Rectal smooth muscle tissue (tissue), 1 donor: ENCODE measurements at regions not wholly inside any gene's neighbourhood (a gene's known extent, or its start where the extent isn't known, plus 50 kb on each side); places are given as distances from the start of the nearest gene placed in this dataset.

Experiments
- H3K27ac ChIP-seq: one replicate; pipeline ENCODE4 v1.7.0; 2013; ENCODE audit warnings: low read depth, low read length, inconsistent platforms
- H3K27me3 ChIP-seq: one replicate; pipeline ENCODE4 v1.7.0; 2013; ENCODE audit warnings: low read length; ENCODE audit not compliant: control insufficient read depth, insufficient read depth
- H3K36me3 ChIP-seq: one replicate; pipeline ENCODE4 v1.7.0; 2013; ENCODE audit warnings: low read length; ENCODE audit not compliant: control insufficient read depth, insufficient read depth
- H3K4me1 ChIP-seq: one replicate; pipeline ENCODE4 v1.7.0; 2013; ENCODE audit warnings: low read length; ENCODE audit not compliant: control insufficient read depth, insufficient read depth
- H3K4me3 ChIP-seq: one replicate; pipeline ENCODE4 v1.7.0; 2013; ENCODE audit warnings: low read length
- H3K9ac ChIP-seq: one replicate; pipeline ENCODE4 v1.7.0; 2013; ENCODE audit warnings: low read length

DNA sequence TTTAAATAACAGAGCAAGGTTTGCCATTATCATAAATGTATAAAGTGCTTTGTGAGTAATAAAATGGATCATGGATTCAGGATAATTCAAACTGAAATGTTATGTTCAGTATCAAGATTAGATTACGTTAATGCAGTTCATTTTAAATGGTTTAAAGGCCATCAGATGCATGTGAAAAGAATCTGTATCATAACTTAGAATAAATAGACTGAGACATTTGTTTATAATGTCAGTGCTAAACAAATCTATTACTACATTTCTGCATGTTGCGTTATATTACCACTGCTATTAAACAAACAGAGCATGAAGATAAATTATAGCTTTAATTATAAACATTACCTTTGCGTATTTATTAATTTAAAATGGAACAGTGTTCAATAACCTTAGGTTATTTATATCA, 160.2 kb downstream of the TOX3 start:
- Histone ChIP-seq H3K27me3 (no peaks in the 10 kb centered on the region), H3K4me1 (peaks cover 6% of the 10 kb centered on the region), H3K9ac (no peak overlapping the region), H3K4me3 (no peak overlapping the region), H3K36me3 (no peaks in the 10 kb centered on the region), H3K27ac (no peak overlapping the region)

DNA sequence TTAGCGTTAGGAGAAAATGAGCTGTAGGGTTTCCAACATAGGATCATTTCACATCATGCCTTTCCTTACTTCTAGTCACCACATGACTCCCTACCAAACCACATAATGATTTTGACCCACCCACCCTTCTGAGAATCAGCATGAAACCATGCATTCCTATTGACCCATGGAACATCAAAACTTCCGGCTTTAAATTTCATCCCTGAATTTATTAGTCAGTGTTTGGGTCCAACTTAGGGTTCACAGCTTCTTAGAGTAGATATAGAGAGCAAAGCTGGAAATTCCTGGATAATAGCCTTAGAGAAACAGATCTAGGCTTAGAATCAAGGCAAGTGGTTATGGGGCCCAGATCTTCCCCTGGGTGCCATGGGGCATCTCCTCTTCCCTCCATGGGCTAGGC, 162.6 kb downstream of the TOX3 start:
- no peak overlapping the region for H3K27ac ChIP-seq
- H3K36me3 ChIP-seq, result no peaks in the 10 kb centered on the region
- no peak overlapping the region for H3K9ac ChIP-seq
- no peaks in the 10 kb centered on the region for H3K27me3 ChIP-seq
- peaks cover 6% of the 10 kb centered on the region for H3K4me1 ChIP-seq
- H3K4me3 ChIP-seq, result no peak overlapping the region

DNA sequence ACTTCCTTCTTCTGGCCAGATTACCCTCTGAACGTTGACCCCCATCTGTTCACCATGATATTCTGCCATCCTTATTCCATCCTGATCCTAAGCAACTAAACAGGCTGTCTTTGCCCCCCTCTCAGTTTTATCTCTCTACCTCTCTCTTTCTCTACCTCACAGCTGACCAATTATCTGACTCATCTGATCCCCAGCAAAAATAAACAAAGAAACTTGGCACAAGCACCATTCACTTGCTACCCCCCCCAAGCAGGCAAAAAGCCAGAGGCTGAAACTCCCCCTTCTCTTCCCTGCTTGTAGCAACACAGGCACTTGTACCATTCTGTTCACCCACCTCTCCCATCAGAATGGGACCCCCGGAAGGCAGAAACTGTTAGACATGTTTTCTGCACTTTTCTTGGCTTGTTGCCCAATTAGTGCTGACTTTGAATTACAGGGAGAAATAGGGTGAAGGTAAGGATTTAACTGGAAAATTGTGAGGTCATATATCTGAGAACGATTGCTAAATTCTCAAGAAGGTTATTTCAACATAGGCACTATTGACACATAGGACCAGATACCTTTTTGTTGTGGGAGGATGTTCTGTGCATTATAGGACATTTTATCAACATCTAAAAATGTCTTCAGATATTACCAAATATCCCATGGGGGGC, 163.2 kb downstream of the TOX3 start:
- Histone ChIP-seq H3K4me1 (peaks cover 6% of the 10 kb centered on the region), H3K9ac (no peak overlapping the region), H3K27me3 (no peaks in the 10 kb centered on the region), H3K36me3 (no peaks in the 10 kb centered on the region), H3K4me3 (no peak overlapping the region), H3K27ac (no peak overlapping the region)

DNA sequence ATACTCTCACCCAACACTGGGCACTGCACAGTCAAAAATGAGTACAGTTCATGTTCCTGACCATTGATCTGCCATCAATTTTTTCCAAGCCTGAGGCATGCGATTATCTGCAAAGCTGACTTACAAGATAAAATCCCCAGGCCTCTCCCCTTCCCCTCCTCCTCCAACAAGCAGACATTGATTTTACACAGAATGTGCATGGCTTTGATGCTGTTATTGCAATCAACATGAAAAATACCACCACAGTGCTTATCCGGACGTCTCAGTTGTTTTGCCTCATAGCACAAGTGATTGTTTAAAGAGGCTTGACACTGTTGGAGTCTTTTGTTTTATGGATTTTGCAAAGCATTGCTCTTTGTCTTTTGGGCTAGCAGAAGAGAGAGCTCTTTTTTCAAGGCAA, 163.8 kb downstream of the TOX3 start:
- Histone ChIP-seq H3K27ac (no peak overlapping the region), H3K27me3 (no peaks in the 10 kb centered on the region), H3K4me3 (no peak overlapping the region), H3K4me1 (peaks cover 6% of the 10 kb centered on the region), H3K9ac (no peak overlapping the region), H3K36me3 (no peaks in the 10 kb centered on the region)

DNA sequence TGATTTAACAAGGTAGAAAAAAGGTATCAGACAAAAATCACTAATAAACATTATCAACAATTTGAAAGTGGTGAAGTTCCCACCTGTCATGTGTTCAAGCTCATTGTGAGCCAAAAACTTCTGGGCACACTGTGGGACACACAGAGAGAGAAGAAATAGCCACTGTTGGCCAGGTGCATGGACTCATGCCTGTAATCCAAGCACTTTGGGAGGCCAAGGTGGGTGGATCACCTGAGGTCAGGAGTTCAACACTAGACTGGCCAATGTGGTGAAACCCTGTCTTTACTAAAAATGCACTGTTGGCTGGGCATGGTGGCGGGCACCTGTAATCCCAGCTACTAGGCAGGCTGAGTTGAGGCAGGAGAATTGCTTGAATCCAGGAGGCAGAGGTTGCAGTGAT, 167.4 kb downstream of the TOX3 start:
- Histone ChIP-seq H3K4me3 (no peak overlapping the region), H3K4me1 (peaks cover 9% of the 10 kb centered on the region), H3K27me3 (no peaks in the 10 kb centered on the region)

DNA sequence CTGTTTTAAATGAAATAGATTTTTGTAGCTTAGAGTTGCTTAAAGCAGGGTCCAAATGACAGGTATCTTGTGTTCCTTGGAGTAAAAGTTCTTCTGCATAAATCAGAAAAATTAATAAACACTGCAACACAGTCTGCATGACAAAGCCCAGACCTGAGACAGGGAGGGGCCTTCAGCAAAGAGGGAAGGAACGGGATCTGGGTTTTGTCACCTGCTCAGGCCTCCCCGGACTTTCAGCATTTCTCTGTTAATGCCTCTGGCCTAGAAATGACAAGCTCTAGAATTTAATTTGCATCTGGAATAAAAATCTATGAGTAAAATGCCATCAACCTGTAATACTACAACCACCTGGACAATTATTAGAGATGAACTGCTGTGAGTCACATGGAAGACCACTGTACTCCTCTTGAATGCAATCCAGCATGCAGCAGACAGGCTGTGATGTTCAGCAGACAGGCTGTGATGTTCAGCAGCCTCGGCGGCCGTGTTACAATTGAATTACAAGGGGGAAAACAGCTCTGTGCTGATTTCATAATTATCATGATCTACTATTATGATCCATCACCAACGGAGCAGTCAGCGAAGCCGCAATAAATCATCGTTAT, 170.2 kb downstream of the TOX3 start:
- Histone ChIP-seq H3K27ac (peak overlapping the region; percentile 14), H3K9ac (no peak overlapping the region), H3K36me3 (no peaks in the 10 kb centered on the region), H3K4me1 (peaks cover 4% of the 10 kb centered on the region), H3K27me3 (no peaks in the 10 kb centered on the region), H3K4me3 (no peak overlapping the region)

More for the DNA sequence above, 167.4 kb downstream of the TOX3 start:
- Histone ChIP-seq H3K9ac (no peak overlapping the region), H3K27ac (no peak overlapping the region), H3K36me3 (no peaks in the 10 kb centered on the region)

DNA sequence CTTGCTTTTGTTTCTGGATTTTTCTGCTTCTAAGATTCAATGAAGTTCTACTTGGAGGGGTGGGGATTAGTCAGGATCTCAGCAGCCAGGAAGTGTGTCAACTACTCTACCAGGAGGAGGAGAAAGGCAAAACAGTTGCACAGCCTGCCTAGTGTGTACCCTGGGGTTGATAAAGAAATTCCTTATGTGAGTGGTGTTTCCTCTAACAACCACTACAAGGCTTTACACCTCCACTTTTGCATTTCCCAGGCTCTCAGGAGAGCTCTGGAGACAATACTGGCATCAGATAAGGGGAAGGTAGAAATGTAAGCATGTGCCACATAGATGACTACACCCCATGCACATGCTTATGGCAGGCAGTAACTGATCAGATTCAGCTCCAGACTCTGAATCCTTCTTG, 174.6 kb downstream of the TOX3 start:
- H3K36me3 ChIP-seq, result no peaks in the 10 kb centered on the region

DNA sequence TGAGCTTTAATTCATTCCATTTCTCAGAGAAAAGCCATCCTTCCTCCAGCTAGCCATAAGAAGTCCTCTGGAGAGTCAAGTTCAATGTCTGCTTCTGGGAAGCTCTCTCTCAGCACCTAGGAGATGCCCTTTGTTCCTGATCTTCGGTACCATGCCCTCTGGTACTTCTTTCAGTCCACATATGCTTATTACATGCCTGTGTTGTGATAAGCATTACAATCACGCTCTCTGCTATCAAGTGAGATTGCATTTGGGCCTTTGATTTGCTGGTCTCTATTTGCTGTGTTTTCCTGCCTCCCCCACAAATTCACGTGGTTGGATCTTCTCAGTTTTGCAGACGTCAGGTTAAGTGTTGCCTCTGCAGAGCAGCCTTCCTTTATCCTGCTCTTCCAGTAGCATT, 178.1 kb downstream of the TOX3 start:
- H3K4me3 ChIP-seq, result no peak overlapping the region
- H3K9ac ChIP-seq, result no peak overlapping the region
- H3K27me3 ChIP-seq, result no peaks in the 10 kb centered on the region
- no peaks in the 10 kb centered on the region for H3K4me1 ChIP-seq
- no peaks in the 10 kb centered on the region for H3K36me3 ChIP-seq
- H3K27ac ChIP-seq, result no peak overlapping the region

More for the DNA sequence above, 174.6 kb downstream of the TOX3 start:
- no peaks in the 10 kb centered on the region for H3K27me3 ChIP-seq
- no peak overlapping the region for H3K9ac ChIP-seq
- H3K27ac ChIP-seq, result no peak overlapping the region
- peaks cover under 1% of the 10 kb centered on the region for H3K4me1 ChIP-seq
- H3K4me3 ChIP-seq, result no peak overlapping the region

DNA sequence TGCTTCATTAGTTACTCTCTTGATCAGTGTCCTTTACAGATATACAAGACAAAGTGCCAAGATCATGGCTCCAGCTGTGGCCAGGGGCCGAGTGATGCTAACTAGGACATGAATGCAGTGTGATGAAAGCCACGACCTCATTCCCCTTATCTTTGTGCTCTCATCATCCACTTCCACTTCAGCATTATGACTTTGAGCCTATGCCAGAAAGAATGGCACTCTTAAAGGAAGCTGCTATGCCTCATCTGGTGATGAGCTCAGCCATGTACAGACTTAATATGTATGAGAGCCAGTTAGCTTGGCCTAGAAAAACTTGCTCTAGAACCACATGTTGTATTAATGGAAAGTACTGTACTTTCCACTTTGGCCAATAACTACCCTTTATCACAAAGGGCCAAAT, 179.1 kb downstream of the TOX3 start:
- H3K27ac ChIP-seq, result no peak overlapping the region
- no peak overlapping the region for H3K4me3 ChIP-seq
- H3K4me1 ChIP-seq, result no peaks in the 10 kb centered on the region
- no peak overlapping the region for H3K9ac ChIP-seq
- H3K36me3 ChIP-seq, result no peaks in the 10 kb centered on the region
- no peaks in the 10 kb centered on the region for H3K27me3 ChIP-seq

DNA sequence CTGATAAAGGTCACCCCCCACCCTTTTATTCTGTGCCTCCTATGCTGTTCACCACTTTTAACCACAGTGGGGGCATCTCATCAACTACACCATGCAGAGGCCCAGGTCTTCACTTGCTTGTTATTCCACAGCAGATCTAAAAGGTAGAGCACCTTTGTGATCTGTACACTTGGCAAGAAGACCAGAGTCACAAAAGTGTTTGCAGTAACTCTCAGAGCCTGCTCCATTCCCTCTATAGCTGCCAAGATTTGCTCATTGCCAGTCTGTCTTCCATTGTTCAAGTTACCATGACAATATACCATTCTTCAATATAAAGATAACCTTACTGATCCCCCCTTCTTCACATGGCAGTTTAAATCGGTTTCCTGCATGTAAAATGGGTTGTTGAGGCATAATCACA, 180.0 kb downstream of the TOX3 start:
- H3K4me3 ChIP-seq, result no peak overlapping the region
- H3K4me1 ChIP-seq, result no peaks in the 10 kb centered on the region
- H3K9ac ChIP-seq, result no peak overlapping the region
- H3K36me3 ChIP-seq, result no peaks in the 10 kb centered on the region
- H3K27me3 ChIP-seq, result no peaks in the 10 kb centered on the region
- H3K27ac ChIP-seq, result no peak overlapping the region

DNA sequence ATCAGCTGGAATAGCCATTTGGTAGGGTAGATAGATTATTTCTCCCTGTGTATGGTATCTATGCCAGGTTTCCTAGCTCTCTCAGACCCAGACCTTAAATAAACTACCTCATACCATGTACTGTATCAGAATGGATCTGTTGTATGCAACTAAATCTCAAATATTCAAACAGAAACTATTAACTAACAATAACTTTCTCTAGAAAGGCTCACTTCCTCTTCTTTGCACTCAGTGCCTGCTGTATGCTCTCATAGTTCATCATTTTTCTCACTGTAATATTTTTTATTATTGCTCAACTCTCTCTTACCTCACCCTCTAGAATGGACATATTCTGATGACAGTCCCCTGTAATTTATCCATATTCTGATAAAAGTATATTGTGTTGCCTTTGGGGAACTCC, 182.4 kb downstream of the TOX3 start:
- Histone ChIP-seq H3K27me3 (no peaks in the 10 kb centered on the region), H3K27ac (no peak overlapping the region), H3K4me1 (no peaks in the 10 kb centered on the region), H3K36me3 (no peaks in the 10 kb centered on the region), H3K9ac (no peak overlapping the region), H3K4me3 (no peak overlapping the region)

DNA sequence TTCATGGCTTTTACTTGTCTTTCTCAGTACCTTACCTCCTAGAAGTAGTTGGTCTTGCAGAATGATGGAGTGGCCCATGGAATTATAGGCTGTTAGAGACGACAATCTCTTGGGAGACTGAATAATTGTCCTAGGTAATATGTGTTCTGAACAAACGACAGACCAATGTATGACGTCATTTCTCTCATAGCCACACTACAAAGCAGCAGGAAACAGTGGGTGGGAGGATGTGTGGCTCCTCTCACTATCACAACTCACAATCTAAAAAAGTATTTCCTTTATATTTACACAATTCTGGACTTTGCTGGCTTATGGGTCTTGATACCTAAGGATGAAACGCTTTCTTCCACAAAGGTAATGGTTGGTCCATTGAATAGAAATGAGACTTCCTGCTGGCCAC, 183.9 kb downstream of the TOX3 start:
- H3K4me1 ChIP-seq, result no peaks in the 10 kb centered on the region
- H3K36me3 ChIP-seq, result no peaks in the 10 kb centered on the region
- no peak overlapping the region for H3K4me3 ChIP-seq
- no peaks in the 10 kb centered on the region for H3K27me3 ChIP-seq
- no peak overlapping the region for H3K9ac ChIP-seq
- H3K27ac ChIP-seq, result no peak overlapping the region

DNA sequence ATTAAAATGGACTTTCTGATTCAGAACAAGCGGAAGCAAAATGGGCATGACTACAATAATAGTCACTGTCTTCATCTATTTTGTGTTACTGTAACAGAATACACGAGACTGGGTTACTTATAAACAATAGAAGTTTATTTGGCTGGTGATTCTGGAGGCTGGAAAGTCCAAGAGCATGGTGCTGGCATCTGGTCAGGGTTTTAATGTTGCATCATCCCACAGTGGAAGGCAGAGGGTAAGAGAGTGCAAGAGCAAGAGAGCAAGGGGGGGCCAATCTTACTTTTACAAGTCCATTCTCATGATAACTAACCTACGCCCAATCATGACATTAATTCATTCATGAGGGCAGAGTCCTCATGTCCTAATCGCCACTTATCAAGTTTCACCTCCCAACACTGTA, 189.2 kb downstream of the TOX3 start:
- no peak overlapping the region for H3K9ac ChIP-seq
- H3K27me3 ChIP-seq, result no peaks in the 10 kb centered on the region
- H3K36me3 ChIP-seq, result no peaks in the 10 kb centered on the region
- H3K4me1 ChIP-seq, result no peaks in the 10 kb centered on the region
- H3K27ac ChIP-seq, result no peak overlapping the region
- H3K4me3 ChIP-seq, result no peak overlapping the region
